ENCODE measurements at regions not wholly inside any gene's neighbourhood (a gene's known extent, or its start where the extent isn't known, plus 50 kb on each side); places are given as distances from the start of the nearest gene placed in this dataset.
"Not testable (repeated sequence)": the region's sequence is repeated elsewhere in the genome, so short reads cannot be mapped to it uniquely, and the experiment has no call there.

DNA sequence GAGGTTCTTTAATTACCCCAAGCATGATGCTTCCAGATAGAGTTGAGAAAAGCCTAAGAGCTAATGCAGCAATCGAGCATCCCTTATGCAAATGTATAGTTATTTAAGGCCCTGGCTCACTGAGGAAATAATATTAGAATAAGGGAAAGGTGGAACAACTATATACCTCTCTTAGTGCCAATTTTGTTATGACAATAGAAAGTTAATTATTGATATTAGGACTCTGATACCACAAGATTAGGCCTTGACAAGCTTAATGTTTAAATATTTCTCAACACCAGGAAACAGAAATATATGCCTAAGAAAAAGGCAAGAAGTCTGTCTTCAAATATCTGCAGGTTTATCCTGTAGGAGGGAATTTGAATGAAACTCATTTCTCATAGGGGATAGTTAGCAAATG, 371.0 kb downstream of the PRELID2 start:
- no peak overlapping the region for H3K4me3 ChIP-seq (ENCODE audit: low read depth, low read length)
- no peak for DNase-seq (ENCODE audit: low read depth)
- TF ChIP-seq, protein P1, sequence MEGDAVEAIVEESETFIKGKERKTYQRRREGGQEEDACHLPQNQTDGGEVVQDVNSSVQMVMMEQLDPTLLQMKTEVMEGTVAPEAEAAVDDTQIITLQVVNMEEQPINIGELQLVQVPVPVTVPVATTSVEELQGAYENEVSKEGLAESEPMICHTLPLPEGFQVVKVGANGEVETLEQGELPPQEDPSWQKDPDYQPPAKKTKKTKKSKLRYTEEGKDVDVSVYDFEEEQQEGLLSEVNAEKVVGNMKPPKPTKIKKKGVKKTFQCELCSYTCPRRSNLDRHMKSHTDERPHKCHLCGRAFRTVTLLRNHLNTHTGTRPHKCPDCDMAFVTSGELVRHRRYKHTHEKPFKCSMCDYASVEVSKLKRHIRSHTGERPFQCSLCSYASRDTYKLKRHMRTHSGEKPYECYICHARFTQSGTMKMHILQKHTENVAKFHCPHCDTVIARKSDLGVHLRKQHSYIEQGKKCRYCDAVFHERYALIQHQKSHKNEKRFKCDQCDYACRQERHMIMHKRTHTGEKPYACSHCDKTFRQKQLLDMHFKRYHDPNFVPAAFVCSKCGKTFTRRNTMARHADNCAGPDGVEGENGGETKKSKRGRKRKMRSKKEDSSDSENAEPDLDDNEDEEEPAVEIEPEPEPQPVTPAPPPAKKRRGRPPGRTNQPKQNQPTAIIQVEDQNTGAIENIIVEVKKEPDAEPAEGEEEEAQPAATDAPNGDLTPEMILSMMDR (conservative IDR thresholded peaks at IDR 0.05; ENCODE audit: low read depth, low read length), result no peak

- no peak overlapping the region for H3K4me3 ChIP-seq (ENCODE audit: low read depth, low read length)
- TF ChIP-seq, protein P1 (conservative IDR thresholded peaks at IDR 0.05; ENCODE audit: low read depth, low read length), result no peak
- DNase-seq (ENCODE audit: low read depth), result no peak
Observed at GRCh38 chr5:145463634-145464033, 371.5 kb downstream of the PRELID2 start.

DNA sequence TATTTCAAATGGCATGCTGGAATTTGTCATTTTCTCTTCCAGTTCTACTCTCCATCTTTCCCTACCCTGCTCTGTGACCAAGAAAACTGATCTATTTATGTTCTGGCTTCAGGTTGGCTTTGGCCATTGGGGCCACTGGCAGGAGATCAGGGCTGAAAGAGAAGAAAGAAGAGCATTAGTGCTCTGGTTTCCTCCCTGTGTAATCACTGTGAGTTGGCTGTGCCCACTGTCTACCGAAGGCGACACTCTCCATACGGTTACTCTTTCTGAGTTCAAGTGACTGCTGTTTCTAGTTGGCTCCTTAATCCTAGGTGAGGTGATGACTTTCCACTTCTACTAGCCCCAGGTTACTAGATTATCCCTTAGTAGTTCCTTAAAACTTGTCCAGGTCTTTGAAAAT, 372.6 kb downstream of the PRELID2 start:
- no peak for DNase-seq (ENCODE audit: low read depth)
- no peak overlapping the region for H3K4me3 ChIP-seq (ENCODE audit: low read depth, low read length)
- TF ChIP-seq, protein P1 (conservative IDR thresholded peaks at IDR 0.05; ENCODE audit: low read depth, low read length), result no peak

GRCh38 chr5:145450286-145450885, 384.8 kb downstream of the PRELID2 start:
- no peak overlapping the region for H3K4me3 ChIP-seq (ENCODE audit: low read depth, low read length)
- TF ChIP-seq, protein P1 (conservative IDR thresholded peaks at IDR 0.05; ENCODE audit: low read depth, low read length), result no peak
- no peak for DNase-seq (ENCODE audit: low read depth)

GRCh38 chr5:145449794-145450193, 385.3 kb downstream of the PRELID2 start:
- H3K4me3 ChIP-seq (ENCODE audit: low read depth, low read length), result no peak overlapping the region
- TF ChIP-seq, protein P1 (conservative IDR thresholded peaks at IDR 0.05; ENCODE audit: low read depth, low read length), result no peak
- DNase-seq (ENCODE audit: low read depth), result no peak

DNA sequence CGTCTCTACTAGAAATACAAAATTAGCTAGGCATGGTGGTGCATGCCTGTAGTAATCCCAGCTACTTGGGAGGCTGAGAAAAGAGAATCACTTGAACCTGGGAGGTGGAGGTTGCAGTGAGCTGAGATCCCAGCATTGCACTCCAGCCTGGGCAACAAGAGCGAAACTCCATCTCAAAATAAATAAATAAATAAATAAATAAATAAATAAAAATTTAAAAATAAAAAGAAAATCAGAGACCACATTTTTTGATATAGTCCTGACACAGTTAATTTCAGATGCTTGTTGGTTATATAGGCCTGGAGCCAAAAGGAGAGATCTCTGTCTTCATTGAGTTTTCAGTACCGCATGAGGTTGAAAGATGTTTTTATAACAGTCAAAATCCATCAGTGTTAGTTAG, 388.3 kb downstream of the PRELID2 start:
- DNase-seq (ENCODE audit: low read depth), result not testable (repeated sequence)

GRCh38 chr5:145446412-145446811, 388.7 kb downstream of the PRELID2 start:
- TF ChIP-seq, protein P1 (conservative IDR thresholded peaks at IDR 0.05; ENCODE audit: low read depth, low read length), result no peak
- no peak overlapping the region for H3K4me3 ChIP-seq (ENCODE audit: low read depth, low read length)
- DNase-seq (ENCODE audit: low read depth), result no peak

More for the DNA sequence above, 388.3 kb downstream of the PRELID2 start:
- H3K4me3 ChIP-seq (ENCODE audit: low read depth, low read length), result not testable (repeated sequence)
